A549 (cell line): ENCODE measurements at regions not wholly inside any gene's neighbourhood (a gene's known extent, or its start where the extent isn't known, plus 50 kb on each side); places are given as distances from the start of the nearest gene placed in this dataset.

Experiments used
- ATAC-seq, 2 experiments: fragments of 200-7000 bp in 1 of 2; fragments of >200 bp in 1 of 2; cut with Nextera tagmentation in 1 of 2; cut with Tn5 transposase in 1 of 2; 3 replicates each; pipeline versions ENCODE4 v1.8.0 to v1.9.1; 2018 to 2020; ENCODE audit warnings: mild to moderate bottlenecking in 1 of 2, moderate library complexity in 1 of 2
- CTCF ChIA-PET: fragments of 300-600 bp; sonication (Branson Sonifier 250); formaldehyde crosslinking; extraction: SDS; loops from one replicate; lab custom pipeline; 2021; ENCODE audit warnings: antibody characterized with exemption, inconsistent platforms; lab: Yijun Ruan, JAX
- POLR2A ChIA-PET: fragments of 350-600 bp; formaldehyde crosslinking; extraction: SDS; loops from one replicate; lab custom pipeline; 2021; ENCODE audit warnings: antibody characterized with exemption, inconsistent platforms; lab: Yijun Ruan, JAX
- DNase-seq, 2 experiments: peaks; one replicate each; pipeline versions ENCODE4 v3.0.0 to v3.0.0-alpha.2; 2011 to 2016; ENCODE audit warnings: low read depth in 1 of 2, low spot score in 1 of 2
- FAIRE-seq: peaks from 2 replicates; lab custom pipeline; 2011; peaks lifted over from hg19 to GRCh38; lab: Jason Lieb, UNC
- H3K27ac ChIP-seq, 2 experiments: fragments of >200 bp; sonication (Bioruptor Twin); formaldehyde crosslinking; 3 replicates each; pipeline ENCODE4 v1.5.1; 2016 to 2017
- H3K4me1 ChIP-seq: fragments of >200 bp; sonication (Bioruptor Twin); formaldehyde crosslinking; 3 replicates; pipeline ENCODE4 v1.6.1; 2016
- H3K4me2 ChIP-seq: fragments of >200 bp; sonication (Bioruptor Twin); formaldehyde crosslinking; 3 replicates; pipeline ENCODE4 v1.6.1; 2016
- H3K4me3 ChIP-seq: fragments of >200 bp; sonication (Bioruptor Twin); formaldehyde crosslinking; 3 replicates; pipeline ENCODE4 v1.5.1; 2016
- H3K9me3 ChIP-seq: fragments of >200 bp; sonication (Bioruptor Twin); formaldehyde crosslinking; 3 replicates; pipeline ENCODE4 v1.6.1; 2016
- CBX8 ChIP-seq: fragments of 200-600 bp; sonication (generic); IDR thresholded peaks from 2 replicates; pipeline ENCODE4 v1.6.1; 2016
- CHD4 ChIP-seq: fragments of 200-600 bp; sonication (generic); IDR thresholded peaks from 2 replicates; pipeline ENCODE4 v1.6.1; 2016; ENCODE audit warnings: antibody characterized with exemption, mild to moderate bottlenecking, borderline replicate concordance
- EP300 ChIP-seq, 2 experiments: fragments of >200 bp; sonication (Bioruptor Twin); formaldehyde crosslinking; IDR thresholded peaks; 2 replicates in 1 of 2; 3 replicates in 1 of 2; pipeline ENCODE4 v1.6.1; 2016 to 2017
- FOSB ChIP-seq: fragments of 250-450 bp; sonication (Bioruptor Pico); IDR thresholded peaks from 2 replicates; pipeline ENCODE4 v1.5.0; 2020; ENCODE audit warnings: mild to moderate bottlenecking, moderate library complexity
- GATA3 ChIP-seq: IDR thresholded peaks from 2 replicates; pipeline ENCODE4 v1.6.1; 2012; ENCODE audit warnings: borderline replicate concordance
- HOXA7 ChIP-seq: fragments of 250-450 bp; sonication (Bioruptor Pico); IDR thresholded peaks from 2 replicates; pipeline ENCODE4 v1.5.0; 2020; ENCODE audit warnings: mild to moderate bottlenecking, moderate library complexity
- HOXB13 ChIP-seq: fragments of 250-450 bp; sonication (Bioruptor Pico); IDR thresholded peaks from 2 replicates; pipeline ENCODE4 v1.5.0; 2020; ENCODE audit warnings: low read depth, mild to moderate bottlenecking, moderate library complexity
- JUN ChIP-seq, 2 experiments: fragments of >200 bp; sonication (Bioruptor Twin); formaldehyde crosslinking; IDR thresholded peaks; 2 replicates in 1 of 2; 3 replicates in 1 of 2; pipeline ENCODE4 v1.6.1; 2016 to 2017
- JUNB ChIP-seq: fragments of >200 bp; sonication (Bioruptor Twin); formaldehyde crosslinking; IDR thresholded peaks from 2 replicates; pipeline ENCODE4 v1.6.1; 2016
- KDM1A ChIP-seq: fragments of 200-600 bp; sonication (generic); IDR thresholded peaks from 2 replicates; pipeline ENCODE4 v1.6.1; 2016; ENCODE audit warnings: low read depth, mild to moderate bottlenecking
- KDM5A ChIP-seq: fragments of 200-600 bp; sonication (generic); IDR thresholded peaks from 2 replicates; pipeline ENCODE4 v1.6.1; 2016; ENCODE audit warnings: antibody characterized with exemption, mild to moderate bottlenecking
- MAFK ChIP-seq: fragments of 450-650 bp; IDR thresholded peaks from 2 replicates; pipeline ENCODE4 v1.6.1; 2014; ENCODE audit not compliant: partially characterized antibody
- MYC ChIP-seq: IDR thresholded peaks from 2 replicates; pipeline ENCODE4 v1.6.1; 2012; ENCODE audit warnings: mild to moderate bottlenecking, inconsistent platforms, low read length, improper control_type of control experiment, borderline replicate concordance
- NPAS2 ChIP-seq: fragments of 250-450 bp; sonication (Bioruptor Pico); IDR thresholded peaks from 2 replicates; pipeline ENCODE4 v1.8.0; 2022; ENCODE audit warnings: mild to moderate bottlenecking, moderate library complexity, borderline replicate concordance
- PHF8 ChIP-seq: fragments of 200-600 bp; sonication (generic); IDR thresholded peaks from 2 replicates; pipeline ENCODE4 v1.6.1; 2016; ENCODE audit warnings: low read depth, mild to moderate bottlenecking, antibody characterized with exemption, moderate library complexity, borderline replicate concordance
- POLR2A ChIP-seq: IDR thresholded peaks from 2 replicates; pipeline ENCODE4 v1.6.1; 2012; ENCODE audit warnings: mild to moderate bottlenecking, low read length
- RARB ChIP-seq: fragments of 250-450 bp; sonication (Bioruptor Pico); IDR thresholded peaks from 2 replicates; pipeline ENCODE4 v1.8.0; 2021; ENCODE audit warnings: mild to moderate bottlenecking, moderate library complexity
- RCOR1 ChIP-seq: fragments of 150-350 bp; IDR thresholded peaks from 2 replicates; pipeline ENCODE4 v1.6.1; 2014; ENCODE audit warnings: antibody characterized with exemption, low read length, low read depth
- RFX5 ChIP-seq: fragments of 450-650 bp; IDR thresholded peaks from 2 replicates; pipeline ENCODE4 v1.7.1; 2014; ENCODE audit warnings: antibody characterized with exemption, mild to moderate bottlenecking, moderate library complexity
- RNF2 ChIP-seq: fragments of 200-600 bp; sonication (generic); IDR thresholded peaks from 2 replicates; pipeline ENCODE4 v1.6.1; 2016; ENCODE audit warnings: low read depth, mild to moderate bottlenecking, antibody characterized with exemption, moderate library complexity, borderline replicate concordance
- SREBF2 ChIP-seq: fragments of 450-650 bp; IDR thresholded peaks from 2 replicates; pipeline ENCODE4 v1.6.1; 2014; ENCODE audit warnings: mild to moderate bottlenecking, moderate library complexity
- TP53 ChIP-seq: fragments of 250-450 bp; sonication (Bioruptor Pico); IDR thresholded peaks from 2 replicates; pipeline ENCODE4 v1.5.0; 2021; ENCODE audit warnings: mild to moderate bottlenecking, moderate library complexity
- ZNF302 ChIP-seq: fragments of 250-450 bp; sonication (Bioruptor Pico); IDR thresholded peaks from 2 replicates; pipeline ENCODE4 v1.9.0; 2021; ENCODE audit warnings: inconsistent platforms, mild to moderate bottlenecking, moderate library complexity
- ZSCAN20 ChIP-seq: fragments of 250-450 bp; sonication (Bioruptor Pico); IDR thresholded peaks from 2 replicates; pipeline ENCODE4 v1.8.0; 2022; ENCODE audit warnings: mild to moderate bottlenecking, moderate library complexity
- WGBS: methylation state at CpG from one replicate; pipeline ENCODE4 v1.1.6; 2017; ENCODE audit errors: missing lambda C conversion rate; 5-methylcytosine and 5-hydroxymethylcytosine counted together
- TF ChIP-seq, protein P1 (sequence below): fragments of 250-450 bp; sonication (Bioruptor Pico); IDR thresholded peaks from 2 replicates; pipeline ENCODE4 v1.5.0; 2020; ENCODE audit warnings: low read depth, mild to moderate bottlenecking, moderate library complexity
- TF ChIP-seq, protein P2 (sequence below): fragments of >200 bp; sonication (Bioruptor Twin); formaldehyde crosslinking; IDR thresholded peaks from 3 replicates; pipeline ENCODE4 v1.5.1; 2016
- TF ChIP-seq, protein P3 (sequence below): IDR thresholded peaks from 2 replicates; pipeline ENCODE4 v1.6.1; 2012
- TF ChIP-seq, protein P4 (sequence below): fragments of 250-450 bp; sonication (Bioruptor Pico); IDR thresholded peaks from 2 replicates; pipeline ENCODE4 v1.5.0; 2021; ENCODE audit warnings: mild to moderate bottlenecking, moderate library complexity, borderline replicate concordance

DNA sequence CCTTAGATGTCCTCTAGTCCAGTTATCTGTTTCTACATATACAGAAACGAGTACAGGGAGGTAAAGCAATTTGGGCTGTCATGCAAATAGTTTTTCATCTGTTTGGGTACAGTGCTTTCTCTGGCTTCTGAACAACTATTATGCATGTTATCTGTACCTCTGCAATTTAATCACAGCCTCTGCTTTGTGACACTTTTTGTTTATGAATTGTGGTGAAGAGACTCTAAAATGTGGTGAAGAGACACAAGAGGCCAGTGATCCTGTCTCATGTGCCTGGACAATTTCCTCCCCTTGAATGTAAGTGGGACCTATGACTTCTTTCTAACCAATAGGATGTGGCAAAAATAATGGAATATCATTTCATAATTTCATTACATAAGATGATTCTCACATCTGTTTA is 130.3 kb upstream of the ARHGAP42 start:
- ATAC-seq (no peak), DNase-seq (no peak), FAIRE-seq (no peak)
- Histone ChIP-seq H3K9me3 (no peaks in the 10 kb centered on the region), H3K4me3 (no peak overlapping the region), H3K4me2 (no peak overlapping the region), H3K4me1 (no peaks in the 10 kb centered on the region), H3K27ac (no peak overlapping the region)
- POLR2A ChIA-PET: no interaction called here
- whole genome bisulfite sequencing: 33% methylated on average over 1 of the region's 1 CpG
- CTCF ChIA-PET: no interaction called here
- TF ChIP-seq PHF8 (no peak), TP53 (CRISPR knock-in tag) (no peak), FOSB (no peak), ZSCAN20 (CRISPR knock-in tag) (no peak), HOXA7 (no peak), MAFK (no peak), KDM1A (no peak), JUN (IDR thresholded peaks at IDR 0.05) (no peak), RCOR1 (no peak), CHD4 (no peak), RNF2 (no peak), HOXB13 (no peak), ZNF302 (CRISPR knock-in tag) (no peak), SREBF2 (no peak)
- TF ChIP-seq, protein P1, sequence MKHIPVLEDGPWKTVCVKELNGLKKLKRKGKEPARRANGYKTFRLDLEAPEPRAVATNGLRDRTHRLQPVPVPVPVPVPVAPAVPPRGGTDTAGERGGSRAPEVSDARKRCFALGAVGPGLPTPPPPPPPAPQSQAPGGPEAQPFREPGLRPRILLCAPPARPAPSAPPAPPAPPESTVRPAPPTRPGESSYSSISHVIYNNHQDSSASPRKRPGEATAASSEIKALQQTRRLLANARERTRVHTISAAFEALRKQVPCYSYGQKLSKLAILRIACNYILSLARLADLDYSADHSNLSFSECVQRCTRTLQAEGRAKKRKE (CRISPR knock-in tag): no peak

DNA sequence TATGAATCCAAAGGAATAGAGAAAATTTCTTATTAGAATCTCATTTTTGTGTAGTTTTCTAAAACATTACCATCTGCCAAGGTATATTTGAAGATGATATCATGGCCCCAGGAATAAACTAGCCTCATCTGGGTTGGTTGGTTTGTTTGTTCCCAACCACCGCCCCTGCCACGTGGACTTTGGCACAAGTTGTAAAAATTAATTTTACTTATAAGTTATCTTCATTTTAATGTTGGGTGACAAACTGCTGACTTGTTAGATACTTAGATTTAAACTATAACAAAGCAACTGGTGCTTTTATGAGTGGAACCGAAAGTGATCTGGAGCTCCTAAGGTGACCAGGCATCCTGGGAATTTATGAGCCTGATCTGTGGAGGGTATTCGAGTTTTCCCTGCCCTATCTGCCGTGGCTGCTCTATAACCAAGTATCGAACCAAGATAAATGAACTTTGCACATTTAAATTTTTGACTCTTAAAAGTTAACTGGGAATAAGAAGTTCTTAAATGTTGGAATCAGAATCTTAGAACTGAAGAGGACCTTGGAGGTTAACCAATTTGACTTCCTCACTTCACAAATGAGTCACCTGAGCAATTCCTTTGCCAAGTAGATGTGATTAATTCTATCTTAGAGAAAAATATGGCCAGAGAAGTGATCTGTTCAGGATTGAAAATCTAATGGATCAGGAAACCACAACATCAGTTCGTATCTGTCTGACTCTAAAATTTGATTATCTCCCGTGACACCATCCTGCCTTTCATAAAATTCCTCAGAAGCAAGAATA is 129.1 kb upstream of the ARHGAP42 start:
- no peak overlapping the region for H3K4me3 ChIP-seq
- DNase-seq: no peak
- CTCF ChIA-PET: interaction anchor here (0.6 kb wide), 1 partner anchor 1570 kb away, joined by 3 read pairs; no protein-coding TSS in a partner anchor
- TF ChIP-seq, protein P2, sequence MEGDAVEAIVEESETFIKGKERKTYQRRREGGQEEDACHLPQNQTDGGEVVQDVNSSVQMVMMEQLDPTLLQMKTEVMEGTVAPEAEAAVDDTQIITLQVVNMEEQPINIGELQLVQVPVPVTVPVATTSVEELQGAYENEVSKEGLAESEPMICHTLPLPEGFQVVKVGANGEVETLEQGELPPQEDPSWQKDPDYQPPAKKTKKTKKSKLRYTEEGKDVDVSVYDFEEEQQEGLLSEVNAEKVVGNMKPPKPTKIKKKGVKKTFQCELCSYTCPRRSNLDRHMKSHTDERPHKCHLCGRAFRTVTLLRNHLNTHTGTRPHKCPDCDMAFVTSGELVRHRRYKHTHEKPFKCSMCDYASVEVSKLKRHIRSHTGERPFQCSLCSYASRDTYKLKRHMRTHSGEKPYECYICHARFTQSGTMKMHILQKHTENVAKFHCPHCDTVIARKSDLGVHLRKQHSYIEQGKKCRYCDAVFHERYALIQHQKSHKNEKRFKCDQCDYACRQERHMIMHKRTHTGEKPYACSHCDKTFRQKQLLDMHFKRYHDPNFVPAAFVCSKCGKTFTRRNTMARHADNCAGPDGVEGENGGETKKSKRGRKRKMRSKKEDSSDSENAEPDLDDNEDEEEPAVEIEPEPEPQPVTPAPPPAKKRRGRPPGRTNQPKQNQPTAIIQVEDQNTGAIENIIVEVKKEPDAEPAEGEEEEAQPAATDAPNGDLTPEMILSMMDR: no peak
- no peak for TF ChIP-seq RARB (CRISPR knock-in tag)
- TF ChIP-seq, protein P3, sequence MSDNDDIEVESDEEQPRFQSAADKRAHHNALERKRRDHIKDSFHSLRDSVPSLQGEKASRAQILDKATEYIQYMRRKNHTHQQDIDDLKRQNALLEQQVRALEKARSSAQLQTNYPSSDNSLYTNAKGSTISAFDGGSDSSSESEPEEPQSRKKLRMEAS: no peak
- TF ChIP-seq, all 56 proteins: peak for 0
- H3K27ac ChIP-seq: no peak overlapping the region
- POLR2A ChIA-PET: no interaction called here
- no peak overlapping the region for H3K4me2 ChIP-seq
- FAIRE-seq (no peak), ATAC-seq (no peak)
- WGBS: 43% methylated on average over 8 of the region's 8 CpGs
- H3K9me3 ChIP-seq: no peaks in the 10 kb centered on the region
- H3K4me1 ChIP-seq: no peaks in the 10 kb centered on the region

DNA sequence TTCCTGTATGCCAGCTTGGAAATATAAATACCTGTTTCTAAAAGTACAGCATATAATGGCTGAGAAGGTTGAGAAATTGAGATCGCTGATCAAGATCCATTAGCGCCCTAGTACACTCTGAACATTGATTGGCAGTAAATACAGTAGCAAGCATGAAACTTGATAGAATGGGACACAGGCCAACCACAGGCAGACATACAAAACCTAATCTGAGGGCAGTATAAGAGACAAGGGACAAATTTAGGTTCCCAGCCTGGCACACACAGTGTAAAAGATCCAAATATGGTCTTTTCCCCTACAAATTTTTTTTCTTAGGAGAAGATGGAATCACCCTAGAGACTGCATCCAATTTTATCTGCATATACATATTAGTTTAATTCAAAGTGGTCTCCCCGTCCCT is 126.5 kb upstream of the ARHGAP42 start:
- no peaks in the 10 kb centered on the region for H3K4me1 ChIP-seq
- 72% methylated on average over 3 of the region's 3 CpGs for WGBS
- H3K27ac ChIP-seq: no peak overlapping the region
- ATAC-seq: no peak
- H3K4me3 ChIP-seq: no peak overlapping the region
- TF ChIP-seq GATA3: no peak
- no peak for TF ChIP-seq NPAS2 (CRISPR knock-in tag)
- TF ChIP-seq JUNB: no peak
- TF ChIP-seq RFX5: no peak
- TF ChIP-seq EP300 (IDR thresholded peaks at IDR 0.05): no peak
- TF ChIP-seq HOXB13: no peak
- TF ChIP-seq POLR2A: no peak
- TF ChIP-seq ZSCAN20 (CRISPR knock-in tag): no peak
- no peak for TF ChIP-seq CBX8
- no peak for TF ChIP-seq MAFK
- TF ChIP-seq, protein P4, sequence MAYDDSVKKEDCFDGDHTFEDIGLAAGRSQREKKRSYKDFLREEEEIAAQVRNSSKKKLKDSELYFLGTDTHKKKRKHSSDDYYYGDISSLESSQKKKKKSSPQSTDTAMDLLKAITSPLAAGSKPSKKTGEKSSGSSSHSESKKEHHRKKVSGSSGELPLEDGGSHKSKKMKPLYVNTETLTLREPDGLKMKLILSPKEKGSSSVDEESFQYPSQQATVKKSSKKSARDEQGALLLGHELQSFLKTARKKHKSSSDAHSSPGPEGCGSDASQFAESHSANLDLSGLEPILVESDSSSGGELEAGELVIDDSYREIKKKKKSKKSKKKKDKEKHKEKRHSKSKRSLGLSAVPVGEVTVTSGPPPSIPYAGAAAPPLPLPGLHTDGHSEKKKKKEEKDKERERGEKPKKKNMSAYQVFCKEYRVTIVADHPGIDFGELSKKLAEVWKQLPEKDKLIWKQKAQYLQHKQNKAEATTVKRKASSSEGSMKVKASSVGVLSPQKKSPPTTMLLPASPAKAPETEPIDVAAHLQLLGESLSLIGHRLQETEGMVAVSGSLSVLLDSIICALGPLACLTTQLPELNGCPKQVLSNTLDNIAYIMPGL (CRISPR knock-in tag): no peak
- TF ChIP-seq RNF2: no peak
- no peak for TF ChIP-seq KDM5A
- TF ChIP-seq MYC: no peak
- TF ChIP-seq, protein P1 (CRISPR knock-in tag): no peak
- ChIA-PET POLR2A (no interaction called here), CTCF (no interaction called here)
- H3K9me3 ChIP-seq: no peaks in the 10 kb centered on the region
- FAIRE-seq: no peak
- no peak overlapping the region for H3K4me2 ChIP-seq
- no peak for DNase-seq
